ENCODE measurements at regions not wholly inside any gene's neighbourhood (a gene's known extent, or its start where the extent isn't known, plus 50 kb on each side); places are given as distances from the start of the nearest gene placed in this dataset.
A peak's percentile ranks its signal among the peaks of the same experiment; 100 is the strongest.
"Not testable (repeated sequence)": the region's sequence is repeated elsewhere in the genome, so short reads cannot be mapped to it uniquely, and the experiment has no call there.

- peak in 1 of 5 donors; percentile 24 for DNase-seq
- Histone ChIP-seq H3K27me3 (no peaks in the 10 kb centered on the region), H3K4me1 (no peaks in the 10 kb centered on the region), H3K36me3 (no peaks in the 10 kb centered on the region), H3K4me3 (no peak overlapping the region), H3K27ac (no peak overlapping the region), H3K9me3 (no peaks in the 10 kb centered on the region)
- 89 to 94% (median 90%) methylated on average over 11 of the region's 11 CpGs for WGBS, 4 donors
- TF ChIP-seq CTCF (IDR thresholded peaks at IDR 0.05) (no peak), POLR2A (IDR thresholded peaks at IDR 0.05) (no peak)
- intact Hi-C loops (cut with DNase I) = no loop called here
- no peak for ATAC-seq
Observed at GRCh38 chr18:78797499-78797898, 182.1 kb upstream of the SALL3 start.

DNA sequence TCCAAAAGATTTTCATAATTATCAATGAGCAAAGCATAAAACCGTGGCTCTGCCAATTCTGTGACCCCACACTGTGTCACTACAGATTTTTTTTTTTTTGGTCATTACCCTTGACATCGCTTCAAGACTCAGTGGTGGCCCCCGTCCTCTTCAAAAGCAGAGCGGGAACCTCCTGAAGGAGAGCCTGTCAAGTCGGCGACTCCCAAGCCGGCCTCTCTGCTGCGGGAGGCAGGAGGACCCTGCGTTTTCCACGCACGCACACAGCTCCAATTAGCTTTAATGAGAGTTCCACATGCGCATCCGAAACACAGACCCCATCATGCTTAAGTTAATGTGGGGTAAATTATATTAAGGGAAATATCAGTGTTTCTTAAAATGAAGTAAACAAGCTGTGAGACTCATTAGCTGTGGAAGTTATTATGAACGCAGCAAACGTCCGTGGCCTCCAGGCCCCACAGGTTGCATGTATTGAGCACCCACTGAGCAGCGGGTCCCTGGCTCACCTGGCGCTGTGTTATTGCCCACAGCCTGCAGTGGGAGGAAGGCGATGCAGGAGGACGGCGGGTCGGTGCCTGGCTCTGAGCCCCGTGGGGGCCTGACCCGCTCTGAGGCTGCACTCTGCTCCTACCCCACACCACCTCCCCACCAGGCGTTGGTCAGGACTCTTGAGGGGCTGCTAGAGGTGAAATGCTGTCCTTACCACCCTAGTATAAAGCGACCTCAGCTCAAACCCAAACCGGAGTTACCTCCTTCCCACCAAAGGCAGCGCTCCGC, 181.0 kb upstream of the SALL3 start:
- DNase-seq (peak in 1 of 5 donors; percentile 37), ATAC-seq (no peak)
- Histone ChIP-seq H3K4me1 (no peaks in the 10 kb centered on the region), H3K4me3 (no peak overlapping the region), H3K36me3 (no peaks in the 10 kb centered on the region), H3K27ac (no peak overlapping the region), H3K27me3 (no peaks in the 10 kb centered on the region), H3K9me3 (no peaks in the 10 kb centered on the region)
- TF ChIP-seq CTCF (IDR thresholded peaks at IDR 0.05) = no peak
- no peak for TF ChIP-seq POLR2A (IDR thresholded peaks at IDR 0.05)
- WGBS, 4 donors = 85 to 88% (median 86%) methylated on average over 29 of the region's 29 CpGs
- intact Hi-C loops (cut with DNase I) = no loop called here

GRCh38 chr18:78799382-78800089, 180.1 kb upstream of the SALL3 start:
- H3K4me3 ChIP-seq = no peak overlapping the region
- ATAC-seq (no peak), DNase-seq (no peak)
- no peaks in the 10 kb centered on the region for H3K36me3 ChIP-seq
- H3K9me3 ChIP-seq = no peaks in the 10 kb centered on the region
- no peak for TF ChIP-seq CTCF (IDR thresholded peaks at IDR 0.05)
- no peak for TF ChIP-seq POLR2A (IDR thresholded peaks at IDR 0.05)
- WGBS, 4 donors = 84 to 88% (median 87%) methylated on average over 29 of the region's 29 CpGs
- H3K4me1 ChIP-seq = no peaks in the 10 kb centered on the region
- H3K27ac ChIP-seq = no peak overlapping the region
- intact Hi-C loops (cut with DNase I) = no loop called here
- no peaks in the 10 kb centered on the region for H3K27me3 ChIP-seq

DNA sequence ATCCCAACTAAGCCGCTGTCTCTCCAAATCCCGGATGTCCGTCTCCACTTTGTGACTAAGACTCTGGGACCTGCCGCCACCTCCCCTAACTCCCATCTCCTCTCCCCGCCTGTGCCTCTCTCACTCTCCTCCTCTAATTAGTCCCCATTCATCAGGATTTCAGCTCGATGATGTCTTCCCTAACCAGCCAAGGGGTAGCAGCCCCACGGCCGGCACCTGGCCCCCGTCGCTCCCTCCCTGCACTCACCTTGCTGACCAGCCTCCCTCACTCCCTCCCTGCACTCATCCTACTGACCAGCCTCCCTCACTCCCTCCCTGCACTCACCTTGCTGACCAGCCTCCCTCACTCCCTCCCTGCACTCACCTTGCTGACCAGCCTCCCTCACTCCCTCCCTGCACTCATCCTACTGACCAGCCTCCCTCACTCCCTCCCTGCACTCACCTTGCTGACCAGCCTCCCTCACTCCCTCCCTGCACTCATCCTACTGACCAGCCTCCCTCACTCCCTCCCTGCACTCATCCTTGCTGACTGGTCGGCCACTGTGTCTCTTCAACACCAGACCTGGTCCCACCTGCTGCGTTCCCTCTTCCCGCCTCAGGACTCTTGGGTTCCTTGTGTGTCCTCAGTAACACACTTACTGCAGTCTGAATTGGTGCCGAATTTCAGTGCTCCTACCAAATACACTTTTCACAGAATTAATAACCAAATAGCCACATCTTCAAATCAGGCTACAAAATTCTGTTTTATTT, 179.3 kb upstream of the SALL3 start:
- H3K27me3 ChIP-seq; H3K36me3 ChIP-seq; H3K27ac ChIP-seq; DNase-seq; H3K4me3 ChIP-seq; ATAC-seq; H3K9me3 ChIP-seq; intact Hi-C loops (cut with DNase I); H3K4me1 ChIP-seq: not testable (repeated sequence)
- 78 to 86% (median 81%) methylated on average over 14 of the region's 14 CpGs for WGBS, 4 donors

All from heart left ventricle (tissue), 16 donors.